ENCODE measurements at regions not wholly inside any gene's neighbourhood (a gene's known extent, or its start where the extent isn't known, plus 50 kb on each side); places are given as distances from the start of the nearest gene placed in this dataset.

GRCh38 chr14:85441909-85442643, 87.9 kb upstream of the FLRT2 start:
- TF ChIP-seq CTCF (IDR thresholded peaks at IDR 0.05) (no peak), EP300 (IDR thresholded peaks at IDR 0.05) (no peak), POLR2A (IDR thresholded peaks at IDR 0.05) (no peak)
